ENCODE measurements at regions not wholly inside any gene's neighbourhood (a gene's known extent, or its start where the extent isn't known, plus 50 kb on each side); places are given as distances from the start of the nearest gene placed in this dataset.

GRCh38 chr11:112369374-112369773, 108.7 kb upstream of the PLET1 start:
- DNase-seq (no peak), ATAC-seq (ENCODE audit: low read depth) (no peak)
- H3K79me1 ChIP-seq (ENCODE audit: low read depth in 1 of 2, low read length in 2 of 2) = no peaks in the 10 kb centered on the region
- in situ Hi-C loops (cut with MboI; ENCODE audit: low sequenced_read_pairs) = loop anchor here (10.0 kb wide), 1 partner anchor 145 kb away; the partner anchor contains the start of gene PTS
- no peak overlapping the region for H3K4me2 ChIP-seq (ENCODE audit: low read depth, low read length)
- no peak overlapping the region for H4K8ac ChIP-seq (ENCODE audit: low read depth in 2 of 2, low read length in 2 of 2)
- peaks cover 21% of the 10 kb centered on the region for H3K4me1 ChIP-seq (ENCODE audit: control insufficient read depth, insufficient read depth, low read length)
- H3K23ac ChIP-seq (ENCODE audit: low read depth, low read length) = no peak overlapping the region
- POLR2A ChIA-PET (ENCODE audit: unreplicated experiment) = no interaction called here
- H3K27ac ChIP-seq (ENCODE audit: insufficient read depth, low read length) = no peak overlapping the region
- H2BK5ac ChIP-seq (ENCODE audit: low read depth, low read length, poor library complexity, severe bottlenecking) = no peak overlapping the region
- no peak for TF ChIP-seq RCOR1 (IDR thresholded peaks at IDR 0.05; ENCODE audit: insufficient replicate concordance, low read length)
- no peak overlapping the region for H3K18ac ChIP-seq (ENCODE audit: low read depth, low read length)
- H2AK9ac ChIP-seq (replicated peaks; ENCODE audit: low read depth, low read length, poor library complexity) = no peak overlapping the region
- H3K4me3 ChIP-seq (ENCODE audit: insufficient read depth, low read depth, low read length) = no peak overlapping the region
- H4K91ac ChIP-seq (ENCODE audit: insufficient read depth, low read depth, low read length) = no peak overlapping the region
- no peaks in the 10 kb centered on the region for H4K20me1 ChIP-seq (ENCODE audit: insufficient read depth, low read length)
- dilution Hi-C loops (cut with HindIII; ENCODE audit: low sequenced_read_pairs, unreplicated experiment) = no loop called here
- no peaks in the 10 kb centered on the region for H3K36me3 ChIP-seq (ENCODE audit: control insufficient read depth, insufficient read depth, low read length)
- H2AFZ ChIP-seq (replicated peaks; ENCODE audit: low read length, poor library complexity) = no peak overlapping the region
- no peak overlapping the region for H3K9ac ChIP-seq (ENCODE audit: low read depth, low read length)
- no CpG with 5 or more reads among the region's 1 CpG for WGBS, 2 experiments (ENCODE audit: extremely low coverage in 2 of 2, insufficient read length in 1 of 2)
- H3K9me3 ChIP-seq (ENCODE audit: control insufficient read depth, insufficient read depth, low read length) = no peaks in the 10 kb centered on the region
- H3K4ac ChIP-seq (ENCODE audit: low read depth, low read length) = no peak overlapping the region
- intact Hi-C loops (cut with micrococcal nuclease) = loop anchor here (5.0 kb wide), 1 partner anchor 147 kb away; no protein-coding TSS in a partner anchor
- no peak overlapping the region for H4K5ac ChIP-seq (ENCODE audit: low read depth, low read length)
- H2AK5ac ChIP-seq (ENCODE audit: low read depth, low read length) = no peak overlapping the region
- H2BK20ac ChIP-seq (ENCODE audit: low read depth, low read length) = no peak overlapping the region
- H2BK15ac ChIP-seq (ENCODE audit: low read depth, low read length) = no peak overlapping the region; the same call in 2 of the 3 replicates
- H3K9me1 ChIP-seq (ENCODE audit: insufficient read depth, low read length) = peaks cover 18% of the 10 kb centered on the region
- H2BK120ac ChIP-seq (ENCODE audit: low read depth, low read length) = no peak overlapping the region; the same call in 1 of the 2 replicates
- H3K27me3 ChIP-seq (ENCODE audit: control insufficient read depth, insufficient read depth, low read length) = no peaks in the 10 kb centered on the region
- CTCF ChIA-PET = interaction anchor here (1.0 kb wide), 1 partner anchor 12 kb away, joined by 3 read pairs; no protein-coding TSS in a partner anchor
- no peak overlapping the region for H3K14ac ChIP-seq (replicated peaks; ENCODE audit: low read depth, low read length)
- no TSS peak for BruUV-seq (replicated peaks)
- no peak overlapping the region for H3K56ac ChIP-seq (ENCODE audit: extremely low read depth, insufficient read depth, low read length)
